RWPE2 (cell line): ENCODE measurements at regions not wholly inside any gene's neighbourhood (a gene's known extent, or its start where the extent isn't known, plus 50 kb on each side); places are given as distances from the start of the nearest gene placed in this dataset.

ENCODE experiments used
- ATAC-seq: fragments of 200-7000 bp; cut with Tn5 transposase; 3 replicates; pipeline ENCODE4 v1.9.1; 2021; ENCODE audit warnings: low read depth
- DNase-seq: peaks from one replicate; pipeline ENCODE4 v3.0.0-alpha.2; 2020; ENCODE audit warnings: low spot score
- H3K27ac ChIP-seq: fragments of 450-650 bp; 2 replicates; pipeline ENCODE4 v1.5.1; 2017; ENCODE audit warnings: mild to moderate bottlenecking; ENCODE audit not compliant: poor library complexity, severe bottlenecking
- H3K27me3 ChIP-seq: fragments of 250-450 bp; sonication (Bioruptor Pico); 2 replicates; pipeline ENCODE4 v1.5.1; 2021; ENCODE audit warnings: mild to moderate bottlenecking, moderate library complexity; ENCODE audit not compliant: insufficient read depth, poor library complexity, severe bottlenecking
- H3K36me3 ChIP-seq: fragments of 250-450 bp; sonication (Bioruptor Pico); 2 replicates; pipeline ENCODE4 v1.5.1; 2020; ENCODE audit warnings: low read depth, mild to moderate bottlenecking, moderate library complexity
- H3K4me1 ChIP-seq: fragments of 250-450 bp; sonication (Bioruptor Pico); 2 replicates; pipeline ENCODE4 v1.5.1; 2021; ENCODE audit warnings: mild to moderate bottlenecking, moderate library complexity; ENCODE audit not compliant: insufficient read depth, poor library complexity, severe bottlenecking
- H3K4me3 ChIP-seq: fragments of 250-450 bp; sonication (Bioruptor Pico); 2 replicates; pipeline ENCODE4 v1.5.1; 2021; ENCODE audit warnings: mild to moderate bottlenecking, moderate library complexity; ENCODE audit not compliant: severe bottlenecking
- H3K9me3 ChIP-seq: fragments of 250-450 bp; sonication (Bioruptor Pico); 2 replicates; pipeline ENCODE4 v1.5.1; 2021; ENCODE audit warnings: mild to moderate bottlenecking, moderate library complexity; ENCODE audit not compliant: severe bottlenecking
- TF ChIP-seq, protein P1 (sequence below): fragments of 450-650 bp; IDR thresholded peaks from one replicate; pipeline ENCODE4 v1.5.1; 2017; ENCODE audit warnings: mild to moderate bottlenecking, moderate library complexity; ENCODE audit not compliant: poor library complexity, severe bottlenecking

DNA sequence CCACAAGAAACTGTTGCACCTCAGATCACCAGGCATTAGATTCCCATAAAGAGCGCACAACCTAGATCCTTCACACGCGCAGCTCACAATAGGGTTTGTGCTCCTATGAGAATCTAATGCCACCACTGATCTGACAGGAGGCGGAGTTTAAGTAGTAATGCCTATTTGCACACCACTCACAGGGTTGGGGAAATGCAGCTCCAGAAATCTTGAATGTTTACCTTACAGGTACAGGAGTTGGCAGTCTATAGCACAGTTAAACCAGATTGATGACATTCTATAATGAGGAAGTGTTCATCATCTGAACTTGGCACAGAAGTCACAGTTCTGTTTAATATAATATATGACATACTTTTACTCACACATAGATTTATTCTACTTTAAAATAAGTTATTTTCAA, 732.2 kb upstream of the ZNF608 start:
- Histone ChIP-seq H3K27ac (no peak overlapping the region), H3K4me1 (peaks cover 22% of the 10 kb centered on the region), H3K9me3 (no peaks in the 10 kb centered on the region), H3K36me3 (no peaks in the 10 kb centered on the region), H3K27me3 (no peaks in the 10 kb centered on the region), H3K4me3 (no peak overlapping the region)
- TF ChIP-seq, protein P1, sequence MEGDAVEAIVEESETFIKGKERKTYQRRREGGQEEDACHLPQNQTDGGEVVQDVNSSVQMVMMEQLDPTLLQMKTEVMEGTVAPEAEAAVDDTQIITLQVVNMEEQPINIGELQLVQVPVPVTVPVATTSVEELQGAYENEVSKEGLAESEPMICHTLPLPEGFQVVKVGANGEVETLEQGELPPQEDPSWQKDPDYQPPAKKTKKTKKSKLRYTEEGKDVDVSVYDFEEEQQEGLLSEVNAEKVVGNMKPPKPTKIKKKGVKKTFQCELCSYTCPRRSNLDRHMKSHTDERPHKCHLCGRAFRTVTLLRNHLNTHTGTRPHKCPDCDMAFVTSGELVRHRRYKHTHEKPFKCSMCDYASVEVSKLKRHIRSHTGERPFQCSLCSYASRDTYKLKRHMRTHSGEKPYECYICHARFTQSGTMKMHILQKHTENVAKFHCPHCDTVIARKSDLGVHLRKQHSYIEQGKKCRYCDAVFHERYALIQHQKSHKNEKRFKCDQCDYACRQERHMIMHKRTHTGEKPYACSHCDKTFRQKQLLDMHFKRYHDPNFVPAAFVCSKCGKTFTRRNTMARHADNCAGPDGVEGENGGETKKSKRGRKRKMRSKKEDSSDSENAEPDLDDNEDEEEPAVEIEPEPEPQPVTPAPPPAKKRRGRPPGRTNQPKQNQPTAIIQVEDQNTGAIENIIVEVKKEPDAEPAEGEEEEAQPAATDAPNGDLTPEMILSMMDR: no peak
- ATAC-seq (peak; percentile 41; the same call in 1 of the 3 replicates), DNase-seq (no peak)

DNA sequence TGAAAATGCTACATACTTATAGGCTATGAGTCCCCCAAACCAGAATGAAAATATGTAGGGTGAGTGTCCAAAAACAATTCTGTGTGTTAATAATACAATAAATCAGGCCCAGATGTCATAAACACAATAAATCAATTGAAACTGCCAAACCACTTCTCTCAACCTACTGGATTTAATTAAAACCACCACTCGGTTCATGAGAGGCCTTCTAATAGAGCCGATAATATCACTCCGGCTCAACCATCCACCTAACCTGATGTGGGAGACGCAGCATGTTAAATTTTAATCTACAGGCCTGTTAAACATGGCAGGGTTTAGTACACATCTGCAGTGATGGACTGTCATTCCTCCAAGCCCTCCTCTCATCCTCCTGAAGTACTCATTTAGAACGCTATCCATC, 734.5 kb upstream of the ZNF608 start:
- H3K4me1 ChIP-seq: peaks cover 41% of the 10 kb centered on the region
- TF ChIP-seq, protein P1: no peak
- no peak for DNase-seq

DNA sequence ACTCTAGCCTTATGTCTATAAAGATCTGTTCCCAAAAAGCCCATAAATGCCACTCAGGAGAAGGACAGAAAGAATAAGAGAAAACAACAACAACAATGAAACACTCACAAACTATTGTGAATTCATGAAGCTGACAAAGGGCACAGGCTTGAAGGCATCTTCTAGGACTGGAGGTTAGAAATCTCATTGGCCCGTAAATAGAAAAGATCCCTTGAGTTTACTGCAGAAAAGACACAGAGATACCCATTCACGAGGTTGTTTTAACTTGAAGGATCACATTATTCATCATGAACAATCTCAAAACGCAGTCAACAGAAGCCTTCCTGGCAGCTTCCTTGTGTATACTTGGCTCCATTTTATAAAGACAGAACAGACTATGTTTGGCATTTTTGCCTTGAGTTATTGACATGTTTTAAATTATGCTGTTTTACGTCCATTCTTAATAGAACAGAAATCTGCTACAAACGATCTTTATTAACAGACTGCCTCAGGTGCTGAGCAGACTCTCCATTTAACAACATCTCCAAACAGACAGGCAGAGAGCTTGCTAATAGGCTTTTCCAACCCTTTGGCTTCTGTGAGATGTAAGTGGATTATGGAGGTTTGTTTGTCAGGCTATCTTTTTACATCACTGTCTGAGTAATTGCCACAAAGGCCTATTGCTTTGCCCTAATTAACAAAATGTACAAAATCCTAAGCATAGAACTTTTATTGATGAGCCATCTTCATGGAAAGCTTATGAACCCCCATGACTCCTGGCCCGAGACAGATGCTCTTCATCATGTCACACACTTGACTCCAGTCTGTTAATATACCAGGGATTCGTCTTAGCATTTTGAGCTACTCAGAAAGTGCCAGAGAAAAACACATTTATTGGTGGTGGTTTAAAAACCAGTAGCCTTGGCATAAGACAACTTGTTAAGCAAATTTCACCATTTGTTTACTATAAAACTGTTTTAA, 735.3 kb upstream of the ZNF608 start:
- TF ChIP-seq, protein P1: no peak
- ATAC-seq: no peak
- peaks cover 48% of the 10 kb centered on the region for H3K4me1 ChIP-seq

More for the DNA sequence above, 734.5 kb upstream of the ZNF608 start:
- H3K27ac ChIP-seq: no peak overlapping the region
- no peak overlapping the region for H3K4me3 ChIP-seq
- H3K36me3 ChIP-seq: no peaks in the 10 kb centered on the region
- H3K27me3 ChIP-seq: no peaks in the 10 kb centered on the region
- no peak for ATAC-seq
- no peaks in the 10 kb centered on the region for H3K9me3 ChIP-seq

DNA sequence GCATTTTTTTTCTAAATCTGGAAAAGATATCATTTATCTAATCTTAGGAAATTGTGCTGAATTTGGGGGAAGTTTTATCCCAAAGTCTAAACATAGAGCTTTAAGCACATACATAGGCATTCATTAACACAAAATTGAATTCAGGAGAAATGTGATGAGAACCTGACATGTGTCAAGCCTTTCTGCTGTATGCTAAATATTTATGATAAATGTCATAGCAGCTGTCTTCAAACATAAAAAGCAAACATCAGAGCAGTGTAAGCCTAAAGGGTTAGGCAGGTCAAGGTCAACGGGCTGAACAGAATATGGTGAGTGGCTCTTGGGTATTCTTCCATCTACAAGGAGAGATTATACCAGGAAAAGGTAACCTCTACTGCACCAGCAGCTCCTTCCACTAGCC, 737.2 kb upstream of the ZNF608 start:
- Histone ChIP-seq H3K27ac (peak overlapping the region; percentile 100), H3K4me3 (no peak overlapping the region), H3K4me1 (peaks cover 42% of the 10 kb centered on the region), H3K36me3 (no peaks in the 10 kb centered on the region), H3K9me3 (no peaks in the 10 kb centered on the region), H3K27me3 (no peaks in the 10 kb centered on the region)
- DNase-seq: no peak
- TF ChIP-seq, protein P1: no peak
- no peak for ATAC-seq

More for the DNA sequence above, 735.3 kb upstream of the ZNF608 start:
- Histone ChIP-seq H3K27ac (no peak overlapping the region), H3K9me3 (no peaks in the 10 kb centered on the region), H3K36me3 (no peaks in the 10 kb centered on the region), H3K27me3 (no peaks in the 10 kb centered on the region), H3K4me3 (no peak overlapping the region)
- DNase-seq: no peak
